ENCODE measurements at regions not wholly inside any gene's neighbourhood (a gene's known extent, or its start where the extent isn't known, plus 50 kb on each side); places are given as distances from the start of the nearest gene placed in this dataset.

DNA sequence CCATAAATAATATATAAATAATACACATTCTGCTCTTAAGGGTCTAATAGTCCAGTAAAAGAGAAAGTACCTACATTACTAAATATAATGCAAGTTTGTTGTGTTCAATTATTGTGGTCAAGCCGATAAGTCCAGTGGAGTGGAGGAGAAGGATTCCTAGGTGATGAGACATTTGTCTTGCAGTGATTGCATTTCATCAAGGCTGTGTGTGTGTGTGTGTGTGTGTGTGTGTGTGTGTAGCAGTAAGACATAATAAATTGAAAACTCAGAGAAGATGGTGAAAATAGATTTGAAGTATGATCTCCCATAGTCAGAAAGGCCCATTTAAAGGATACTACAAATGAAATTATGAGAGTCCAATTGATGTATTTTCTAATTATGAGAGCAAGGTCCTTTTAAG, 192.5 kb upstream of the SEMA3C start:
- TF ChIP-seq EZH2 (IDR thresholded peaks at IDR 0.05; ENCODE audit: borderline replicate concordance, insufficient read depth, low read depth, low read length, poor library complexity, severe bottlenecking) = no peak
- TF ChIP-seq, protein P1, sequence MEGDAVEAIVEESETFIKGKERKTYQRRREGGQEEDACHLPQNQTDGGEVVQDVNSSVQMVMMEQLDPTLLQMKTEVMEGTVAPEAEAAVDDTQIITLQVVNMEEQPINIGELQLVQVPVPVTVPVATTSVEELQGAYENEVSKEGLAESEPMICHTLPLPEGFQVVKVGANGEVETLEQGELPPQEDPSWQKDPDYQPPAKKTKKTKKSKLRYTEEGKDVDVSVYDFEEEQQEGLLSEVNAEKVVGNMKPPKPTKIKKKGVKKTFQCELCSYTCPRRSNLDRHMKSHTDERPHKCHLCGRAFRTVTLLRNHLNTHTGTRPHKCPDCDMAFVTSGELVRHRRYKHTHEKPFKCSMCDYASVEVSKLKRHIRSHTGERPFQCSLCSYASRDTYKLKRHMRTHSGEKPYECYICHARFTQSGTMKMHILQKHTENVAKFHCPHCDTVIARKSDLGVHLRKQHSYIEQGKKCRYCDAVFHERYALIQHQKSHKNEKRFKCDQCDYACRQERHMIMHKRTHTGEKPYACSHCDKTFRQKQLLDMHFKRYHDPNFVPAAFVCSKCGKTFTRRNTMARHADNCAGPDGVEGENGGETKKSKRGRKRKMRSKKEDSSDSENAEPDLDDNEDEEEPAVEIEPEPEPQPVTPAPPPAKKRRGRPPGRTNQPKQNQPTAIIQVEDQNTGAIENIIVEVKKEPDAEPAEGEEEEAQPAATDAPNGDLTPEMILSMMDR (IDR thresholded peaks at IDR 0.05) = no peak

All from B cell (primary cell).